HFF-Myc (cell line): ENCODE measurements at regions not wholly inside any gene's neighbourhood (a gene's known extent, or its start where the extent isn't known, plus 50 kb on each side); places are given as distances from the start of the nearest gene placed in this dataset.

Experiments used
- DNase-seq: peaks from one replicate; pipeline ENCODE4 v3.0.0-alpha.2; 2011; ENCODE audit warnings: low read depth; ENCODE audit errors: extremely low read depth
- H3K4me3 ChIP-seq: replicated peaks from 2 replicates; pipeline ENCODE4 v1.5.1; 2011; ENCODE audit warnings: low read depth, mild to moderate bottlenecking, control low read depth, low read length
- TF ChIP-seq, protein P1 (sequence below): IDR thresholded peaks from 2 replicates; pipeline ENCODE4 v1.5.1; 2012; ENCODE audit warnings: mild to moderate bottlenecking, low read depth, low read length, control low read depth; ENCODE audit errors: missing control alignments

DNA sequence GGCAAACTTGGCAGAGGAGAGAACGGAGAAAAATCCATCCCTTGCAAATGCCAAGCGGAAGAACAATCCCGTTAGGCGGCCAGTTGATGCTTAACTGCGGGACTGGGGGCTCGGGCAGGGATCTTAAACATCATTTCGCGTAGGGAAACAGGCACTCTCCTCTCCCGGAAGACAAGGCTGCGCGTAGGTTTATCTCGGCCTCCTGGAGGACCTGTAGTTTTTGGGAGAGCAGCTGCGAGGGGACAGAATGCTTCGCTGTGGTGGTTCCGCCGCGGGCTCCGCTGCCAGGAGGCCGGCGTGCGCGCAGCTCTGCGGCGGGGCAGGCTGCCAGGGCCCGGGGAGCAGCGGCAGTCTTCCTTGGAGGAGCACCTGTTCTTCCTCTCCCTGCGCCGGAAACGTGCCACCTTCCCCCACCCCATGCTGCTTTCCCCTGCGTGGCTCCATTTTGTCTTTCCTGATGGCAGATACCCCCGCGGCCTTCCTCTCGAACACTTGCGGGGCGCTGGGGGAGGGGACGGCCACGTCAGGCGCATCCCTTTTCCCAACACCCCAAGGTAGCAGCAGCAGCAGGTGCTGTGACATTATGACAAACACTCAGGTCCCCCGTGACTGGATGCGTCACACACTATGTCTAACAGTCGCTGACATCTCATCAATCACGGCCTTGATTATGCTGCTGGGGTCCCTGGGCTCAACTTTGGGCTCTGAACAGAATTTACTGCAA, 230.7 kb upstream of the BTBD3 start:
- no peak overlapping the region for H3K4me3 ChIP-seq
- TF ChIP-seq, protein P1, sequence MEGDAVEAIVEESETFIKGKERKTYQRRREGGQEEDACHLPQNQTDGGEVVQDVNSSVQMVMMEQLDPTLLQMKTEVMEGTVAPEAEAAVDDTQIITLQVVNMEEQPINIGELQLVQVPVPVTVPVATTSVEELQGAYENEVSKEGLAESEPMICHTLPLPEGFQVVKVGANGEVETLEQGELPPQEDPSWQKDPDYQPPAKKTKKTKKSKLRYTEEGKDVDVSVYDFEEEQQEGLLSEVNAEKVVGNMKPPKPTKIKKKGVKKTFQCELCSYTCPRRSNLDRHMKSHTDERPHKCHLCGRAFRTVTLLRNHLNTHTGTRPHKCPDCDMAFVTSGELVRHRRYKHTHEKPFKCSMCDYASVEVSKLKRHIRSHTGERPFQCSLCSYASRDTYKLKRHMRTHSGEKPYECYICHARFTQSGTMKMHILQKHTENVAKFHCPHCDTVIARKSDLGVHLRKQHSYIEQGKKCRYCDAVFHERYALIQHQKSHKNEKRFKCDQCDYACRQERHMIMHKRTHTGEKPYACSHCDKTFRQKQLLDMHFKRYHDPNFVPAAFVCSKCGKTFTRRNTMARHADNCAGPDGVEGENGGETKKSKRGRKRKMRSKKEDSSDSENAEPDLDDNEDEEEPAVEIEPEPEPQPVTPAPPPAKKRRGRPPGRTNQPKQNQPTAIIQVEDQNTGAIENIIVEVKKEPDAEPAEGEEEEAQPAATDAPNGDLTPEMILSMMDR: no peak
- no peak for DNase-seq

DNA sequence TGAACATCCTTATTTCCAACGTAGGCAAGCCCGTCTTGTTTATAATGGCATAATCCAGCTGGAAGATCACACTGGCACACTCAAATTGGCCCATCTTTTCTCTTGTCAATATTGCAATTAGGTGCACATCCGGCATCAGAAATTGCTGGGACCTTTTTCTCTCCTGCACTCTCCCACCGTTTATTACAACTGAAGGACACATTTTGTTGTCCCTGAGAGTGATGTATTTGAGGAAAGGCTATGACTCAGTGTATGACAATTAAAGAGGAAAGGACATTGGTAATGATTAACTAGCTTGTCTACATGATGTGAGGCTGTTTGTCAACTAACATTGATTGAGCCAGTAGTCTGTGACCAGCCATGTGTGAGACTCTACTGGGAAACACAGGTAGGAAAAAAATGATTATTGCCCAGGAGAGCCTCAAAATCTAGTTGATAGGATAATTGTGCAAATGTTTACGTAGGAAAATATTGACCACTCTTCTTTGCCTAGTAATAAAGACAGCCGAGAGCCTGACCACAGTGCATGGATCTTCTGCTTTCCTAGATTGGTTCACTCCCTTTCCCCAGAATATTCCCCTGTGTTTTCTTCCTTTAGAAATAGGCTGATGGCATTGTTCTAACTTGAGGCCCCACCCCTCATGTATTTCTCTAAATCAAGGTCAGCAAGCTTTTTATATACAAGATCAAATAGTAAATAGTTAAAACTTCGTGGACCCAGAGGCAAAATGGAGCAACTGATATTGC, 230.0 kb upstream of the BTBD3 start:
- TF ChIP-seq, protein P1: no peak
- no peak overlapping the region for H3K4me3 ChIP-seq
- DNase-seq: no peak

DNA sequence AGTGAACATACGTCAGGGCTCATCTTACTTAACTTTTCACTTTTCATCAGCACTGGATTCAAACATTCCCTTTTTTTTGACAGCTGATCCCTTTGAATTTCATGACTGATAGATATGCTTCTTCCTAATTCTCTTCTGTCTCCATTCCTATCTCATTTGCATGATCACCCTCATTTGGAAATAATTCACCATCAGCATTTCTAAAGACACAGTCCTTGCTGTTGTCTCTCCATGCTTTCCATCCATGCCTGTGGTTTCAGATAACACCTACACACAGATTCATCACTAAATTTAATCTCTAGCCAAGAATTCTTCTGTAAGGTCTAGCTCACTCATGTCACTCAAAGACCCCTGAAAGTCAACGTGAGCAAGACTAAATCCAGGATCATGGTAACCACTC, 228.4 kb upstream of the BTBD3 start:
- no peak for DNase-seq
- TF ChIP-seq, protein P1: no peak
- no peak overlapping the region for H3K4me3 ChIP-seq

DNA sequence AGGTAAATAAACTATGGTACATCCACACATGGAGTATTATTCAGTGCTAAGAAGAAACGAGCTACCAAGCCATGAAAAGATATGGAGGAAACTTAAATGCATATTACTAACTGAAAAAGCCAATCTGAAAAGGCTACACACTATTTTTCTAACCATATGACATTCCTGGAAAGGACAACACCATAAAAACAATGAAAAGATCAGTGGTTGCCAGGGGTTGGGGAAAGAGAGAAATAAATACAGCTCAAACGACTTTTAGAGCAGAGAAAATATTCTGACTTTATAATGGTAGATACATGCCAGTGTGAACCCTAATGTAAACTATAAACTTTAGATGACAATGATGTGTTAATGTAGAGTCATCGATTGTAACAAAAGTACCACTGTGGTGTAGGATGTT, 225.9 kb upstream of the BTBD3 start:
- no peak overlapping the region for H3K4me3 ChIP-seq
- DNase-seq: no peak
- TF ChIP-seq, protein P1: no peak

DNA sequence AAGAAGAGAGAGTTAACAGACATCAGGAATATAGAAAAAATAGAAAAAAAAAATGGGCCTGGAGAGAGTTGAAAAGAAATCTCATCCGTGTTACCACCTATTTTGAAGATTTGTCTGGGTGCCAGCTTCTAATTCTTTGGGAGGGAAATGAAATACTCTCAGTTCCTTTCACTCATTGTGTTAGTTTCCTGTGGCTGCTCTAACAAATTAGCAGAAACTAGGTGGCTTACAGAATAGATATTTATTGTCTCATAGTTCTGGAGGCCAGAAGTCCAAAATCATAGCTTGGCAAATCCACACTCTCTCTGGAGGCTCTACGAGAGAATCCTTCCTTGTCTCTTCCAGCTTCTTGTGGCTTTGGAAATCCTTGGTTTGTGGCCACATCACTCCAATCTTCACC, 225.1 kb upstream of the BTBD3 start:
- no peak overlapping the region for H3K4me3 ChIP-seq
- DNase-seq: no peak
- TF ChIP-seq, protein P1: no peak

DNA sequence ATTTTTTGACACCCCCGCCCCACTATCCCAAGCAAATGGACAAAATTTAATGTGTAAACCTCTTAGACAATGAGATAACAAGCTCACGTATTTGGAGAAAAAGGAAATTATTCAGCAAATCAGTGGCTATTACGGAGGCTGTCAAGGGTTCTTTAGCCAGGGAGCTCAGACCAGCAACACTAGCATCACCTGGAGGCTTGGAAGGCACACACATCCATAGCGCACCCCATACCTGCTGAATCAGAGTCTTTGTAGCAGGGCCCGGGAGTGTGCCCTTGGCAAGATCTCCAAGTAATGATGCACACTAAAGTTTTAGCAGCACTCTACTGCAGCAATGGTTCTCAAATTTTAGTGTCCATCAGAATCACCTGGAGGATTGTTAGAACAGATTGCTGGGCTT, 223.2 kb upstream of the BTBD3 start:
- no peak for DNase-seq
- H3K4me3 ChIP-seq: no peak overlapping the region
- TF ChIP-seq, protein P1: no peak

DNA sequence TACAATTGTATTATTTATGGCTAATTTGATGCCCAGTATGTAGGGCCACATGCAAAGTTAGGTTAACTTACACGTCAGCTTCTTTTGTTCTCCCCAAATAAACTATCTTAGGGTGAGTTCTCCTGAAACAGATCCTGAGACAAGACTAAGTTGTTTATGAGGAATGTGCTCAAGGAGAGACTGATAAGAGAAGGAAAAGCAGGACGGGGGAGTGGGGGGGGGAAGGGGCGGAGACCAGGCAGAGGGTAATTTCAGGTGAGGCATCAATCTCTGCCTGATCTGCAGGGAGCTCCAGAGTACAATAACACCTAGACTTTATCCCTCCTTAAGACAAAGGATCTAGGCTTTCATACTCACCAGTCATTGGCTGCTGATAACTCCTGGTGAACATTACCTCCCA, 220.6 kb upstream of the BTBD3 start:
- no peak for DNase-seq
- TF ChIP-seq, protein P1: no peak
- H3K4me3 ChIP-seq: no peak overlapping the region
